ENCODE measurements at regions not wholly inside any gene's neighbourhood (a gene's known extent, or its start where the extent isn't known, plus 50 kb on each side); places are given as distances from the start of the nearest gene placed in this dataset.

DNA sequence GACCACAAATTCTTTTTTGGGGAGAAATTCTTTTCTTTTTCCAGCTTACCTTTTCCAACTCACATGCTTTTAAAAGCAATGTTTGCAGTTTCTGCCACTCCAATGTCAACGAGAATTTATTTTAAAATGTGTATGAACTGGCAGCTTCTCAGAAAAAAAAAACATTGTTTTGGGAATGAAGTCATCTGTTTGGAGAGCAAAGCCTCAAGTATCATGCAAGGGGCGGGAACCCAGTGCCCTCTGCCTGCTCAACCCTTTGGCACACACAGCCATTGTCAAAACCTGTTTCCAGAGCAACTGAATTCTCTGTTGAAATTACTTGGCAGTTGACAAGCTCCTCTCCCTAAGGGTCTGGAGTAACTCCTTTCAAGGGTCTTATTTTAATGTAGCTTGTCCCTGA lies 128.5 kb downstream of the QPCT start:
- TF ChIP-seq CTCF (IDR thresholded peaks at IDR 0.05) (no peak), POLR2A (IDR thresholded peaks at IDR 0.05) (no peak)
